HTR-8/SVneo (cell line): ENCODE measurements at regions not wholly inside any gene's neighbourhood (a gene's known extent, or its start where the extent isn't known, plus 50 kb on each side); places are given as distances from the start of the nearest gene placed in this dataset.
"Not testable (repeated sequence)": the region's sequence is repeated elsewhere in the genome, so short reads cannot be mapped to it uniquely, and the experiment has no call there.

Source experiments
- DNase-seq: peaks from one replicate; pipeline ENCODE4 v3.0.0; 2011; ENCODE audit warnings: low spot score, mixed read lengths; ENCODE audit not compliant: insufficient read length
- FAIRE-seq: peaks from 2 replicates; lab custom pipeline; 2011; peaks lifted over from hg19 to GRCh38; lab: Jason Lieb, UNC

GRCh38 chr6:78377056-78377455, 490.3 kb upstream of the IRAK1BP1 start:
- DNase-seq (no peak), FAIRE-seq (no peak)

- DNase-seq (no peak), FAIRE-seq (no peak)
These were observed 487.4 kb upstream of the IRAK1BP1 start for GRCh38 chr6:78379982-78380381.

GRCh38 chr6:78380541-78380940, 486.8 kb upstream of the IRAK1BP1 start:
- no peak for DNase-seq
- no peak for FAIRE-seq

- DNase-seq (no peak), FAIRE-seq (no peak)
These were observed 483.4 kb upstream of the IRAK1BP1 start for GRCh38 chr6:78383968-78384367.

GRCh38 chr6:78386854-78387253, 480.5 kb upstream of the IRAK1BP1 start:
- DNase-seq, FAIRE-seq: not testable (repeated sequence)

- no peak for FAIRE-seq
- DNase-seq, result no peak
These were observed 477.3 kb upstream of the IRAK1BP1 start for GRCh38 chr6:78390066-78390465.

- DNase-seq (no peak), FAIRE-seq (no peak)
These were observed 469.9 kb upstream of the IRAK1BP1 start for GRCh38 chr6:78397499-78397898.

GRCh38 chr6:78398292-78398691, 469.1 kb upstream of the IRAK1BP1 start:
- DNase-seq, result no peak
- no peak for FAIRE-seq

GRCh38 chr6:78400076-78400475, 467.3 kb upstream of the IRAK1BP1 start:
- FAIRE-seq (no peak), DNase-seq (no peak)

GRCh38 chr6:78427386-78427785, 440.0 kb upstream of the IRAK1BP1 start:
- DNase-seq (no peak), FAIRE-seq (no peak)

- DNase-seq (no peak), FAIRE-seq (no peak)
These were observed 436.8 kb upstream of the IRAK1BP1 start for GRCh38 chr6:78430521-78430920.

GRCh38 chr6:78435671-78436070, 431.7 kb upstream of the IRAK1BP1 start:
- no peak for DNase-seq
- no peak for FAIRE-seq

GRCh38 chr6:78436335-78436734, 431.0 kb upstream of the IRAK1BP1 start:
- FAIRE-seq, result no peak

GRCh38 chr6:78438135-78438534, 429.2 kb upstream of the IRAK1BP1 start:
- DNase-seq, result no peak
- no peak for FAIRE-seq

More at GRCh38 chr6:78436335-78436734, 431.0 kb upstream of the IRAK1BP1 start:
- peak; percentile 1 for DNase-seq

- FAIRE-seq, result no peak
- no peak for DNase-seq
These were observed 406.6 kb upstream of the IRAK1BP1 start for GRCh38 chr6:78460711-78461110.

- no peak for FAIRE-seq
- DNase-seq, result no peak
These were observed 404.6 kb upstream of the IRAK1BP1 start for GRCh38 chr6:78462728-78463127.

GRCh38 chr6:78465059-78465634, 402.2 kb upstream of the IRAK1BP1 start:
- FAIRE-seq, result no peak
- no peak for DNase-seq

- FAIRE-seq (no peak), DNase-seq (no peak)
These were observed 390.8 kb upstream of the IRAK1BP1 start for GRCh38 chr6:78476561-78476960.

GRCh38 chr6:78482801-78483552, 384.4 kb upstream of the IRAK1BP1 start:
- FAIRE-seq (no peak), DNase-seq (no peak)

- DNase-seq, result no peak
- no peak for FAIRE-seq
These were observed 383.7 kb upstream of the IRAK1BP1 start for GRCh38 chr6:78483553-78484197.
